Colonic mucosa (tissue), 4 donors: ENCODE measurements at regions not wholly inside any gene's neighbourhood (a gene's known extent, or its start where the extent isn't known, plus 50 kb on each side); places are given as distances from the start of the nearest gene placed in this dataset.

Experiments
- DNase-seq: peaks from one replicate; pipeline ENCODE4 v3.0.0-alpha.2; 2020
- H3K27ac ChIP-seq: fragments of 200-600 bp; one replicate; pipeline ENCODE4 v1.8.0; 2021
- H3K27me3 ChIP-seq: fragments of 200-600 bp; one replicate; pipeline ENCODE4 v1.8.0; 2021
- H3K36me3 ChIP-seq: fragments of 200-600 bp; one replicate; pipeline ENCODE4 v1.8.0; 2021
- H3K4me1 ChIP-seq: fragments of 200-600 bp; one replicate; pipeline ENCODE4 v1.8.0; 2021; ENCODE audit warnings: mild to moderate bottlenecking
- H3K4me3 ChIP-seq: fragments of 200-600 bp; one replicate; pipeline ENCODE4 v1.8.0; 2021
- H3K9ac ChIP-seq, 2 donors: one replicate each; pipeline ENCODE4 v1.7.0; 2013; ENCODE audit warnings: control low read depth in 2 of 2, low read depth in 2 of 2, low read length in 2 of 2
- H3K9me3 ChIP-seq: fragments of 200-600 bp; one replicate; pipeline ENCODE4 v1.8.0; 2021
- intact Hi-C: fragments of 100-400 bp; cut with DNase I; formaldehyde crosslinking; loops from one replicate; pipeline ENCODE4 v1.14.1; 2022
- TF ChIP-seq, protein P1 (sequence below): fragments of 200-600 bp; IDR thresholded peaks from one replicate; pipeline ENCODE4 v1.8.0; 2022; ENCODE audit warnings: antibody characterized with exemption, mild to moderate bottlenecking
- donor health status: healthy.
- donor health status: DM: no; HTN: no; CAD: no.
- donor health status: DM: no; HTN: no; CAD: no.

GRCh38 chr9:115362640-115363039, 244.7 kb upstream of the TNC start:
- H3K9ac ChIP-seq = no peak overlapping the region
- H3K4me3 ChIP-seq = no peak overlapping the region
- no peaks in the 10 kb centered on the region for H3K4me1 ChIP-seq
- intact Hi-C loops = no loop called here
- H3K27me3 ChIP-seq = no peaks in the 10 kb centered on the region
- DNase-seq = no peak
- TF ChIP-seq, protein P1, sequence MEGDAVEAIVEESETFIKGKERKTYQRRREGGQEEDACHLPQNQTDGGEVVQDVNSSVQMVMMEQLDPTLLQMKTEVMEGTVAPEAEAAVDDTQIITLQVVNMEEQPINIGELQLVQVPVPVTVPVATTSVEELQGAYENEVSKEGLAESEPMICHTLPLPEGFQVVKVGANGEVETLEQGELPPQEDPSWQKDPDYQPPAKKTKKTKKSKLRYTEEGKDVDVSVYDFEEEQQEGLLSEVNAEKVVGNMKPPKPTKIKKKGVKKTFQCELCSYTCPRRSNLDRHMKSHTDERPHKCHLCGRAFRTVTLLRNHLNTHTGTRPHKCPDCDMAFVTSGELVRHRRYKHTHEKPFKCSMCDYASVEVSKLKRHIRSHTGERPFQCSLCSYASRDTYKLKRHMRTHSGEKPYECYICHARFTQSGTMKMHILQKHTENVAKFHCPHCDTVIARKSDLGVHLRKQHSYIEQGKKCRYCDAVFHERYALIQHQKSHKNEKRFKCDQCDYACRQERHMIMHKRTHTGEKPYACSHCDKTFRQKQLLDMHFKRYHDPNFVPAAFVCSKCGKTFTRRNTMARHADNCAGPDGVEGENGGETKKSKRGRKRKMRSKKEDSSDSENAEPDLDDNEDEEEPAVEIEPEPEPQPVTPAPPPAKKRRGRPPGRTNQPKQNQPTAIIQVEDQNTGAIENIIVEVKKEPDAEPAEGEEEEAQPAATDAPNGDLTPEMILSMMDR = no peak
- H3K36me3 ChIP-seq = no peaks in the 10 kb centered on the region
- H3K9me3 ChIP-seq = no peaks in the 10 kb centered on the region
- H3K27ac ChIP-seq = no peak overlapping the region

- intact Hi-C loops = no loop called here
- no peak for DNase-seq
- no peaks in the 10 kb centered on the region for H3K27me3 ChIP-seq
- TF ChIP-seq, protein P1 = no peak
- H3K9me3 ChIP-seq = no peaks in the 10 kb centered on the region
- no peak overlapping the region for H3K9ac ChIP-seq
- H3K4me3 ChIP-seq = no peak overlapping the region
- no peaks in the 10 kb centered on the region for H3K4me1 ChIP-seq
- no peak overlapping the region for H3K27ac ChIP-seq
- no peaks in the 10 kb centered on the region for H3K36me3 ChIP-seq
These were observed 247.0 kb upstream of the TNC start for GRCh38 chr9:115364991-115365390.

- no peak overlapping the region for H3K4me3 ChIP-seq
- no peak overlapping the region for H3K27ac ChIP-seq
- H3K9ac ChIP-seq = no peak overlapping the region
- TF ChIP-seq, protein P1 = no peak
- no peaks in the 10 kb centered on the region for H3K4me1 ChIP-seq
- no peaks in the 10 kb centered on the region for H3K27me3 ChIP-seq
- intact Hi-C loops = no loop called here
- DNase-seq = no peak
- no peaks in the 10 kb centered on the region for H3K9me3 ChIP-seq
- no peaks in the 10 kb centered on the region for H3K36me3 ChIP-seq
These were observed 249.4 kb upstream of the TNC start for GRCh38 chr9:115367321-115367720.

DNA sequence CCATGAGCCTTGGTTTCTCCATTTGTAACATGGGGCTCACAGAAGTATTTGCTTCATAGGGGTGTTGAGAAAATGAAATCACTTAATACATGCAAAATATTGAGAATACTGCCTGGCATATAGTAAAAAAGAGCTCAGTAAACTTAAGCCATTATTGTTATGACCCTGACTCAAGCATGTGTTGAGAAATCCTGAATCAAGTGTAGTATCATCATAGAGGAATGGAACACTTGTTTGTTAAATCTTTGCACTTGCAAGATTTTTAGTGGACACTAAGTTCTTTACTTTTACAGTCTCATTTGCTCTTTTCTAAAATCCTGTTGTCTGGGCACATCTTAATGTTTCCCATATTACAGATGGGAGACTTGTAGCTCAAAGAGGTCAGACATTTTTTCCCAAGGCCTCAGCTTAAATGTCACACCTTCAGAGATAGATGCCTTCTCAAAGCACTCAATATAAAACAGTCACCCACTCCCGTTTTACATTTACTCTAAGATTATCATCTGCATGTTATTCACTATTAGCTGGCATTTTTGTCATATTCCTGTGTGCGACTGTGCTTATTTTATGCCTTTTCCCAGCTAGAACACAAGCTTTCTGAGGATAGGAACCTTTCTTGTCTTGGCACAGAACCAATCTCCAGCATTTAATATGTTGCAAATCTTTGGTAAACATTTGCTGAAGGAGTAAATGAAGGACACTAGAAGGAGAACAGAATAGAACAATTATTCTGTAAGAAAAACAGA, 250.0 kb upstream of the TNC start:
- Histone ChIP-seq H3K9ac (no peak overlapping the region), H3K36me3 (no peaks in the 10 kb centered on the region), H3K4me3 (no peak overlapping the region), H3K27me3 (no peaks in the 10 kb centered on the region), H3K4me1 (no peaks in the 10 kb centered on the region), H3K9me3 (no peaks in the 10 kb centered on the region), H3K27ac (no peak overlapping the region)
- DNase-seq = no peak
- TF ChIP-seq, protein P1 = no peak
- intact Hi-C loops = no loop called here

DNA sequence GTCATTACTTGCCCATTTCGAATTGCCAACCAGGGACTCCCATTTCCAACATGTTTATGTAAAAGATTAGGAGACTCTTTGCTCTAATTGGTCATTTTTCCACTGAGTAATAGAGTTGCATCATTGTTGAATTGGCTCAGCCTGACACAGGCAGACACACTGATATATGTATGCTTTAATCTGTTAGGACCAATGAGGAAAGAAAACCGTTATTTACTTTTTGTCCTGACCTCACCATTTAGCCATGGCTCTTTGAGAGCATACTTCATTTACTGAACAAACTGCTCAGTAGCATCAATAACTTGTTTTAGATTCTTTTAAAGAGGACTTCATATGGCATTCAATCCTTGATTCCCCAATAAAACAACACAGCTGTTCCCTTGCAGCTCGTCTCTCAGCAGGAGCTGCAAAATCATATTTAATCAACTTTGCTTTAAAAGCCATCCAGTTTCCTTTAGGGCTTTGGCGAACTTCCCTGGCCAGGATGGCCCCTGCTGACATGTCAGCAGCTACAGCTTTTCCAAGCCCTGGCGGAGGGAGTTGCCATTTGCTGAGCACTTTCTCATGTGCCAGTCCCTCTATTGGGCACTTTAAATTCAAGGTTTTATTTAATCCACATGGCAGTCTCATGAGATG, 251.5 kb upstream of the TNC start:
- Histone ChIP-seq H3K4me3 (no peak overlapping the region), H3K4me1 (no peaks in the 10 kb centered on the region), H3K9ac (no peak overlapping the region), H3K27ac (no peak overlapping the region), H3K27me3 (no peaks in the 10 kb centered on the region), H3K9me3 (no peaks in the 10 kb centered on the region), H3K36me3 (no peaks in the 10 kb centered on the region)
- DNase-seq = no peak
- TF ChIP-seq, protein P1 = no peak
- intact Hi-C loops = no loop called here
